ENCODE measurements at regions not wholly inside any gene's neighbourhood (a gene's known extent, or its start where the extent isn't known, plus 50 kb on each side); places are given as distances from the start of the nearest gene placed in this dataset.
"Not testable (repeated sequence)": the region's sequence is repeated elsewhere in the genome, so short reads cannot be mapped to it uniquely, and the experiment has no call there.

DNA sequence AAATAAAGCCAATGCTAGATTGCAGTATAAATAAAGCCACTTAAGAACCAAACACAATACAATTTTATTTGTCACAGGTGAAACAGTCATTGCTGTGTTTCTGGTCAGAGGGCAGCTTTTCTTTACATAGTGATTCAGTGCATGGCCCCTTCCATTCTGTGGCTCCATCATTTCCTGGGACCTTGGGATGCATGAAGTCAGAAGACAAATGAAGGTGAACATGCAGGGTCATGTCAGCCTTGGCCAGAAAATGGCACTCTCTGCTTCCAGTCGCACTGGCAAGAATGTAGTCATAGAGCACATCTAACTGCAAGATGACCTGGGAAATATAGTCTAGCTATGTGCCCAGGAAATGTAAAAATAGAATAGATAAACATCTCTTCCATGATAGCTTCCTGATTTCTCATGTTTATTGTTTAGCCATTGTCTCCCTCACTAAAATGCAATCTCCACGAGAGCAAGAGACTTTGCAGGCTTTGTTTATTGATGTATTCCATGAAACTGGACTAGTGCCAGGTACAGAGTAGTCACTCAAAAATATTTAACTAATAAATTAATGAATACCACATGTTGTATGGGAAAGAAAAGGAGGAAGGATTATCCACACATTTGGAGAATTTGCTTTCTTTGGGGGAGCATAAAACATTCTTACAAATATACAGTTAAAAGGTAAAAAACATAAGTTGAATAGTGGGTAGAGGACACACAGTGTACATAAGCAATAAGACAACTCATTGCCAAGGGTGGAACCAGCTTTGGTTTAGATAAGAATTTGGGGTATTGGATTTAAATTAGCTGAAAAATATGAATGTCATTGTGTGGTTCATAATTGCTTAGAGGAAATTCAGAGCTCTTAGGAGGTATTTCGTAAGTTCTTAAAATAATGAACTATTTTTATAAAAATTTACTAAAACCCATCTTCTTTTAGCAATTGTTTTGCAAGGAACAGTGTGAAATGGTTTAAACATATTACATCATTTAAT, 343.8 kb downstream of the PID1 start:
- DNase-seq = no peak
- Histone ChIP-seq H3K9me3 (no peaks in the 10 kb centered on the region; the same call in 1 of the 2 replicates), H3K4me1 (no peaks in the 10 kb centered on the region), H3K27me3 (no peaks in the 10 kb centered on the region), H3K4me3 (ENCODE audit: low read depth, low read length) (no peak overlapping the region), H3K36me3 (no peaks in the 10 kb centered on the region)
- TF ChIP-seq, protein P1, sequence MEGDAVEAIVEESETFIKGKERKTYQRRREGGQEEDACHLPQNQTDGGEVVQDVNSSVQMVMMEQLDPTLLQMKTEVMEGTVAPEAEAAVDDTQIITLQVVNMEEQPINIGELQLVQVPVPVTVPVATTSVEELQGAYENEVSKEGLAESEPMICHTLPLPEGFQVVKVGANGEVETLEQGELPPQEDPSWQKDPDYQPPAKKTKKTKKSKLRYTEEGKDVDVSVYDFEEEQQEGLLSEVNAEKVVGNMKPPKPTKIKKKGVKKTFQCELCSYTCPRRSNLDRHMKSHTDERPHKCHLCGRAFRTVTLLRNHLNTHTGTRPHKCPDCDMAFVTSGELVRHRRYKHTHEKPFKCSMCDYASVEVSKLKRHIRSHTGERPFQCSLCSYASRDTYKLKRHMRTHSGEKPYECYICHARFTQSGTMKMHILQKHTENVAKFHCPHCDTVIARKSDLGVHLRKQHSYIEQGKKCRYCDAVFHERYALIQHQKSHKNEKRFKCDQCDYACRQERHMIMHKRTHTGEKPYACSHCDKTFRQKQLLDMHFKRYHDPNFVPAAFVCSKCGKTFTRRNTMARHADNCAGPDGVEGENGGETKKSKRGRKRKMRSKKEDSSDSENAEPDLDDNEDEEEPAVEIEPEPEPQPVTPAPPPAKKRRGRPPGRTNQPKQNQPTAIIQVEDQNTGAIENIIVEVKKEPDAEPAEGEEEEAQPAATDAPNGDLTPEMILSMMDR (IDR thresholded peaks at IDR 0.05; ENCODE audit: low read depth, low read length) = no peak

DNA sequence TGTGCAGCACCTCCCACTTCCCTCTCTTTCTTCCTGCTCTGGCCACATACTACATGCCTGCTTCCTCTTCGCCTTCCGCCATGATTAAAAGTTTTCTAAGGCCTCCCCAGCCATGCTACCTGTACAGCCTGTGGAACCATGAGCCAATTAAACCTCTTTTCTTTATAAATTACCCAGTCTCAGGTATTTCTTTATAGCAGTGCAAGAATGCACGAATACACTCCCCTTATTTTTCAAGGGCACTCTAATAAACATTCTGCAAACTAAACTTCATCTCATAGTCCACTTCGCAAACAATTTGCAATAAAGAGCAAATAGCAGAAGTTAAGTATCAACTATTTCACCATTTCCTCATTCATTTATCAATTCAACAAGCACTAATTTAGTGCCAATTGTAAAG, 351.3 kb downstream of the PID1 start:
- Histone ChIP-seq H3K4me3 (ENCODE audit: low read depth, low read length) (no peak overlapping the region), H3K4me1 (no peaks in the 10 kb centered on the region), H3K9me3 (no peaks in the 10 kb centered on the region; the same call in none of the 2 replicates), H3K36me3 (no peaks in the 10 kb centered on the region), H3K27me3 (no peaks in the 10 kb centered on the region)
- no peak for DNase-seq
- TF ChIP-seq, protein P1 (IDR thresholded peaks at IDR 0.05; ENCODE audit: low read depth, low read length) = no peak

DNA sequence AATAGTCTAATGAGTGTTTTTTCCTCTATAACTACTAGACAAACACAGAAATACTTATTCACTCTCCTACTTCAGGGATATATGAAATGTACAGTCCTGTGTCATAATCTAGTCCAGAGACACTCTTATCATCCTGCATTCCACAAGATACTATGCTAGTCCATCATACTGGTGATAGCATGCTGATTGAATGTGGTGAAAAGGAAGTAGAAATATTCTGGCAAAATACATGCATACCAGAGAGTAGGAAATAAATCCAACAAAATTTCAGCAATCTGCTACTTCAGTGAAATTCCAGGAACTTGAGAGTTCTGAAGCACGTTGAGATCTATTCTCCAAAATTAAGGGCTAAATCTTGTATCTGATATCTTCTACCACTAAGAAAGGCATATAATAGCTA, 353.9 kb downstream of the PID1 start:
- Histone ChIP-seq H3K4me3 (ENCODE audit: low read depth, low read length) (no peak overlapping the region), H3K27me3 (no peaks in the 10 kb centered on the region), H3K9me3 (no peaks in the 10 kb centered on the region; the same call in 1 of the 2 replicates), H3K4me1 (no peaks in the 10 kb centered on the region), H3K36me3 (no peaks in the 10 kb centered on the region)
- no peak for DNase-seq
- TF ChIP-seq, protein P1 (IDR thresholded peaks at IDR 0.05; ENCODE audit: low read depth, low read length) = no peak

DNA sequence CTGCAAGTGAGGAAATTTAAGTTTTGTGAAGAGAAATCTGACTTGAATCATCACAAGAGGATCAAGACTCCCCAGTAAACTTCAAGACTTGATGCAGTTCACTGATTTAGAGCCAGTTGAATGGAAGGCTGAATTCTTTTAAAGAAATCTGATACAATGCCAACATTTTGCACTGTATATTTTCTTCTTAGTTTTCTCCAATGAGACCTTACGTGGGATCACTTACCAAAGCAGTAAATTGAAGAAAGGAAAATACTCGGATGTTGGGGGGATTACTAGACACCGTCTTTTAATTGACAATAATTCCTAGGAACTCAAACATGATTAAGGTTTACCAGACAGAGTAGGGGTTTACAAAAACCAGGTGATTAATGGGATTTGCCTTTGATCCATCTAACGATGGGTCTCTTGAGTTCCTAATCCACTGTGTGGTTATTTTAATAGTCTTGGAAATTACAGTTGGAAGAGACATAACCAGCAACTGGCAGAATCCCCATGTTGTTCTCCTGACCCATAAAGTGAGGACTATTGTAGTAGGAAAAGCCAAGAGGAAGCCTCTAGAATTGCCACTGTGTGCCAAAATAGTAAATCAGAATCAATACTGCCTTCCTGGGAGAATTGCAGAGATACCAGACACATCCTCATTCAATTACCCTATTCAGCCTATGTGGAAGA, 354.5 kb downstream of the PID1 start:
- no peak for DNase-seq
- TF ChIP-seq, protein P1 (IDR thresholded peaks at IDR 0.05; ENCODE audit: low read depth, low read length) = no peak
- no peaks in the 10 kb centered on the region for H3K36me3 ChIP-seq
- H3K4me3 ChIP-seq (ENCODE audit: low read depth, low read length) = no peak overlapping the region
- H3K4me1 ChIP-seq = no peaks in the 10 kb centered on the region
- no peaks in the 10 kb centered on the region for H3K27me3 ChIP-seq
- H3K9me3 ChIP-seq = no peaks in the 10 kb centered on the region; the same call in 1 of the 2 replicates

DNA sequence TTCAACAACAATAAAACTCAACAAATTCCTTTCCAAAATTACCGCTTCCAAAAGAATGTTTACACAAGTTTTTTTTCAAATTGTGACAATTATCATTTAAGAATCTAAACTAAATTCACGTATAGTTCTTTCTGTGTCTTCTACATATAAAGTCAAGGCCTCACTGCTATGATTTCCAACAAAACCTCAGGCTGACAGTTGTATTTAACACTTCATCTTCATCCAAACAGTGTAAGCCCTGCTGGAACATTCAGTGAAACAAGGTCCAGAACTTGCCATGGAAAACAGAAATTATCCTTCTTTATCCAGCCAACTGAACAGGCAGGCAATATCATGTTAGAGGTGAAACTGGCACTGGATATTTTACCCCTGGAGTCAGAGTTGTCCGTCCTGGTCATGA, 357.9 kb downstream of the PID1 start:
- Histone ChIP-seq H3K4me3 (ENCODE audit: low read depth, low read length) (no peak overlapping the region), H3K9me3 (no peaks in the 10 kb centered on the region), H3K27me3 (no peaks in the 10 kb centered on the region), H3K4me1 (no peaks in the 10 kb centered on the region), H3K36me3 (no peaks in the 10 kb centered on the region)
- TF ChIP-seq, protein P1 (IDR thresholded peaks at IDR 0.05; ENCODE audit: low read depth, low read length) = no peak
- DNase-seq = no peak

DNA sequence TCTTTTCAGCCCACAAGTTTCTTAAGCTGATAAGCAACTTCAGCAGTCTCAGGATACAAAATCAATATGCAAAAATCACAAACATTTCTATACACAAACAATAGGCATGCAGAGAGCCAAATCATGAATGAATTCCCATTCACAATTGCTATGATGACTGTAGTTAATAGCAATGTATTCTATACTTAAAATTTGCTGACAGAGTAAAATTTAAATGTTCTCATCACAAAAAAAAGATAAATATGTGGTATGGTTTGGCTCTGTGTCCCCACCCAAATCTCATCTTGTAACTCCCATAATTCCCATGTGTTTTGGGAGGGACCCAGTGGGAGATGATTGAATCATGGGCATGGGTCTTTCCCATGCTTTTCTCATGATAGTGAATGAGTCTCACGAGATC, 360.2 kb downstream of the PID1 start:
- not testable (repeated sequence) for H3K4me3 ChIP-seq (ENCODE audit: low read depth, low read length); H3K36me3 ChIP-seq; H3K27me3 ChIP-seq; H3K4me1 ChIP-seq; DNase-seq; H3K9me3 ChIP-seq
